DMS153 (cell line): ENCODE measurements at regions not wholly inside any gene's neighbourhood (a gene's known extent, or its start where the extent isn't known, plus 50 kb on each side); places are given as distances from the start of the nearest gene placed in this dataset.
A peak's percentile ranks its signal among the peaks of the same experiment; 100 is the strongest.

Source experiments
- DNase-seq: peaks from one replicate; lab custom pipeline; 2025; lab: John Stamatoyannopoulos, UW

DNA sequence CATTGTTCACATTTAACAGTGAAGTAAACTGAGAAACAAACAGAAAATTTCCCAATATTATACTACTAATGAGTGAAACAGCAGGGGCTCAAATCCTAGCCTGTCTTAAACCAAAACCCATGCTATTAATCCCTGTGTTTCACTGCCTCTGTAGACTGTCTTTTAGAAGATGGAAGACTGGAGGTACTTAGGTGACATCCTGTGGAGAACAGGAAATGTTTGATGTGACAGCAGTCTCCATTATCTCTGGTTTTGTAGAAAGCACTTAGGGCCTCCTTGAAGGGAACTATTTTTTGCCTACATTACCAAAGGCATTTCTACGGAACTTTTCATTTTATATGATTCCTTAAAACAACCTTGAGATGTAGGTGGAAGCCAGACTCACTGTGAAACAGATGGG is 288.1 kb upstream of the SORL1-AS1 start:
- DNase-seq = no peak

DNA sequence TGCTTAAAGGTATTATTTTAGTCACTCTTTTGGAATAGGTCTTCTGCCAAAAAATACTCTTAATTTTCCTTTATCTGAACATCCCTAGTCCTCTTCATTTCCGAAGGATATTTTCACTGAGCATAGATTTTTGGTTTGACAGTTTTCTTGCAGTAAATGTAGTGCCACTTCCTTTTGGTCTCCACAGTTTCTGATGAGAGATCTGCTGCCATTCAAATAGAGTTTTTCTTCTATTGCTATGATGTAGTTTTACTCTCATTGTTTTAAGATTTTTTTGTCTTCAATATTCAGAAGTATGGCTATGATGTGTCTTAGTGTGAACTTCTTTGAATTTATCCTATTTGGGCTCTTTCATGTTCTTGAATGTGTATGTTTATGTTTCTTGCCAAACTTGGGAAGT is 281.1 kb upstream of the SORL1-AS1 start:
- no peak for DNase-seq

- no peak for DNase-seq
Observed at GRCh38 chr11:121727942-121728341, 275.2 kb upstream of the SORL1-AS1 start.

DNA sequence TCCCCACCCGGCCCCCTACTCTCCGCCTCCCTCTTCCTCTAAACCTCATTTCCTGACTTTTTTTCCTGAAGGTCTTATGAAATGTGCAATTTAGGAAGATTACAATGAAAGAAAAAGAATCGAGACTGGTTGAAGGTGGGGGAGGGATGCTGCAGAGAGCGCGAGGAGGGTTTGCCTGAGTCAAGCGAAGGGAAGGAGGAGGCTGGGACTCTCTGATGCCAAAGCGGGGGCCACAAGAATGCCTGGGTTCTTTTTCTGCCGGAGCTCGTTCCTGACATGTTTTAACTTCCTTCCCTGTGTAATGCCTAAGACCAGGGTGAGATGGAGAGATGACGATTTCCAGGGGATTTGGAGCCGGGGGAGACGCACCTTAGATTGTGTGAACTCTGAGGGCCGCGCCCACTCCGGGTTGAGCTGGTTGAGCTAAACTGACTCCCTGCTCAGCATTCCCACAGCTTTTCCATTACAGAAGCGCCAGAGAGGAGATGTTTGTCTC is 270.5 kb upstream of the SORL1-AS1 start:
- no peak for DNase-seq

GRCh38 chr11:121722431-121723245 is 269.9 kb upstream of the SORL1-AS1 start:
- DNase-seq = peak; percentile 80

- no peak for DNase-seq
Observed at GRCh38 chr11:121721961-121722360, 269.2 kb upstream of the SORL1-AS1 start.

GRCh38 chr11:121721448-121721847 is 268.7 kb upstream of the SORL1-AS1 start:
- no peak for DNase-seq

DNA sequence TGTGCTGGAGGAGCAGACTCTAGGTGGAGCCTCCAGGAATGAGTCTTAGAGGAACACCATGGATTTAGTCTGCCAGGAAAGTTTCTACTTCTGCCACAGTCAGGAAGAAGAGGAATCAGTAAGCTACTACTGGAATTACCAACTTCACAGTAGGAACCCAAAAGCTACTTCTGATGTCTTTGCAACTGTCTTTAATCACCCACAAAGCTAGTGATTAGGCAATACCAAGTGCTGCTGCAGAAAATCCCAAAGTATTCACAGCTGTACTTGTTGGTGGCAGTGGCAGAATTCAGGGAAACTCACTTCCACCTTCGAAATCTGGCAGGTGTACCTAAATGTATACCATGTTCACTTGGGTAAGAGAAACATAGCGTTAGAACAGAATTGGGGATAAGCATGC is 264.5 kb upstream of the SORL1-AS1 start:
- no peak for DNase-seq

DNA sequence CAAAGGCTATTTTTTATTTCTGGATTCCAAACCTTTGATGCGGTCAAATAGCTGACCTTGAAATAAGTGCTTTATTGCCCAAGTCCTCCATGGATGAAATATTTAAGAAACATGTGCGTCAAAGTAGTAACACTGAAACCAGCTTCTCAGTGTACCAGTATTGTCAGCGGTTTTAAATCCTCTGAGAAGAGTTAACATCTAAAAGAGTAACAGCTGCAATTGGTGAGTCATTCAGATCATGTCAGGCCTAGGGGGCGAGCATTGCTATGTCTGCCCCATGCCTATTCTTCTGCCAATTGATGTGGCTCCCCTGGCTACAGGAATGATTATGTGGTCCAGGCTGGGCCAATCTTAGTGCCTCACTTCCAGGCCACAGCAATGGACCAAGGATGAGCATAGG is 263.3 kb upstream of the SORL1-AS1 start:
- DNase-seq = no peak

GRCh38 chr11:121715405-121715804 is 262.6 kb upstream of the SORL1-AS1 start:
- DNase-seq = no peak

DNA sequence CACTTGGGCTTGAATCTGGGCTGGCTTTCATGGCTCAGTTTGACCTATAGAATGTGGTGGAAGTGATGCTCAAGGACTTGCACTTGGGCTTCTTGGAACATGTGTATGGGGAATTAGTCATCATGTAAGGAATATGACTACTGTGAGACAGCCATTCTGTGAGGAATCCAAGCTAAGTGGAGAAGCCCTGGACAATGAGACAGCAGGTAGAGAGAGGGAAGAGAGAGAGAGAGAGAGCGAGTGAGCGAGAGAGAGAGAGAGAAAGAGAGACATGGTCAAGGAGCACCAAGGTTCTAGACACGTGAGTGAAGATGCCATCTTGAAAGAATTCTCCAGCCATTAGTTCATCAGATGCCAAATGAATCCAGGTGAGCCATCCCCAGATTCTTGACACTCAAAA is 261.6 kb upstream of the SORL1-AS1 start:
- no peak for DNase-seq

- no peak for DNase-seq
Observed at GRCh38 chr11:121711939-121712338, 259.2 kb upstream of the SORL1-AS1 start.

DNA sequence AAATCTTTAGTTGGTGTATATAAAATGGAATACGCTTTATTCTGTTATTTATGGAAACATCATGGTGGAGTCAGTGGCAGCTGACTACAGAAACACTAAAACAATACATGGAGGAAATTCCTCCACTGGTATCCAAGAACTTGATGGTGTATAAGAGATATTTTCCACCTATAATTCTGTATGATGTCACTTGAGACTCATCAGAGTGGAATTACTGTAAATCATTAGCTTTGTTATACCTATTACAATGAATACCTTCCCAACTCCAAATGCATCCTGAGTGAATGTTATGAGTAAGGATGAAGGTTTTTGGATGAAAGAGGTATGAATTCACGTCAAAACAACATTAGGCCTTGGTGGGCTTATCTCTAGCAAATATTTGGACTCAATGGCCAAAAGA is 258.5 kb upstream of the SORL1-AS1 start:
- no peak for DNase-seq

GRCh38 chr11:121706884-121707420 is 254.2 kb upstream of the SORL1-AS1 start:
- DNase-seq = no peak

DNA sequence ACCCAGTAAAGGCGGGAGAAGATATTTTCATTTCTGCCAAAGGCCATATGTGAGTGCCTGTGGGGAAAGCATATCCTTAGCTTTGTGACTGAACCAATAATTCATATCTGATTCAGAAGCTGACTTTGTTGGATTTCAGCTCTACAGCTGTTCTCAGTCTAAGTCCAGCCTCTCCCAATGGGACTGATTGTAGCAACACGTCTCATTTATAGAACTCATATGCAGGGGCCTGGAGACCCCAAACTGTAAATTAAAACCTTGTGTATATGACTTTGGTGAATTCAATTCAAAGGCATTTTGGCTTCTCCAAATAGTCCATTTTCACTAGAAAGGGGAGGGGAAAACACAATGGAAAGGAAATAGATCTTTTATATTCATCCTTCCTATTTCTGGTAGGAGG is 250.4 kb upstream of the SORL1-AS1 start:
- DNase-seq = no peak

- DNase-seq = no peak
Observed at GRCh38 chr11:121700968-121701367, 248.2 kb upstream of the SORL1-AS1 start.

- no peak for DNase-seq
Observed at GRCh38 chr11:121699801-121700200, 247.0 kb upstream of the SORL1-AS1 start.

DNA sequence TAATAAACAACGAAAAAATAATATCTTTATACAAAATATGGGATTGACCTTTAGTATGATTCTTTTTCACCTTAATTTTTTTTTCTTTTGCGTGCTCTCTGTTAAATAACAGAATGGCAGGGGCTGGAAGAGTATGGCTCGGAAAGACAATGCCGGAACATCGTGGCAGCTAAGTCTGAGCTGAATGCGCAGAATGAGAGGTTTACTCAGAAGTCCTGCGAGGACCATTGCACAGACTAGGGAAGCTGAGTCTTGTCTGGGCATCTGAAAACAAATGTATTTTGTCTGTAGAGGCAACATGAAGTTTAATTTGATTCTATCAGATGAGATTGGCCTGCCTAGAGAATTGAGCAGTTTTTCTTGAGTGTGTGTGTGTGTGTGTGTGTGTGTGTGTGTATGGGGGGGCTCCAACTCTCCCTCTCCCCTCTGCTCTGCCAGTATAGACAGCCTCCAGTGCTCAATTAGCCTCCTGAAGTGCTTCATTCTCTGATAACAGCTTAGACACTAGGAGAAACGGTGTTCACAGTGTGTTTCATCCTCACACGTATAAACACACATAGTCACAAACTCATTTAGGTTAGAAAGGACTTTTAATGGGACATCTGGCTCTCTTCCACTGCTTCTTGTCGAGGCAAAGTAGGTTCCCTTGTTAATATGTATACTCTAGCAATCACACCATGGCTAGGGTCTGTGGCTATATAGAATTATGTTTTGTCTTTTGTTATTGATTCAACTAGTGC is 244.3 kb upstream of the SORL1-AS1 start:
- DNase-seq = no peak

DNA sequence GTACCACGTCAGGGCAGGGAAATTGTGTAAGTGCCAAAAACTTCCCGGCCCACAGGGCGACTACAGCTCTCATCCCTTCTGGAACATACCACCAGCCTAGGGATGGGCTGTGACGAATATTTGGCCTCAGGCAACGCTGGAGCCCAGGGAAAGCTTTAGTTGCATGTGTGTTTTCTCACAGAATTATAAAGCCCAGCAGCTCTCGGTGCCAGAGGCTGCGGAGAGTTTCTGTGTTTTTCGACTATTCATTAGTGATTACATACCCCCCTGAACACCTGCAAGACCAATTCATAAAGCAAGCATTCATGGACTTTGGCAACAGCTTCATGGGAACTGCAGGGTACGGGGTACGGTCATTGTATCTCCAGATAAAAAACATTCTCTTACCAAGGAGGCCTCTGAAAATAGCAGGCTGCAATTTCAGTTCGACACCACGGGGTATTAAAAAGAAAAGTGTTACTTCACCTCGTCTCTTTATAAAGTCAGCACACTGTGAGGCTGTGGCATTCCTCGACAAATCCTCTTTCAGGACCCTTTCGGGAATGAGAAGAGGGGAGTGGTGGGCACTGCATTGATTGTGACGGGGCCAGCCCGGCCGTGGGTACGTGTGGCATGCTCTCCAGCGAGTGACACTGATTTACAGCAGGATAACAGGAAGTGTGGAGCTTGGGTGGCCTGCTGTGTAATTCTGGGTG is 243.6 kb upstream of the SORL1-AS1 start:
- peak; percentile 4 for DNase-seq

DNA sequence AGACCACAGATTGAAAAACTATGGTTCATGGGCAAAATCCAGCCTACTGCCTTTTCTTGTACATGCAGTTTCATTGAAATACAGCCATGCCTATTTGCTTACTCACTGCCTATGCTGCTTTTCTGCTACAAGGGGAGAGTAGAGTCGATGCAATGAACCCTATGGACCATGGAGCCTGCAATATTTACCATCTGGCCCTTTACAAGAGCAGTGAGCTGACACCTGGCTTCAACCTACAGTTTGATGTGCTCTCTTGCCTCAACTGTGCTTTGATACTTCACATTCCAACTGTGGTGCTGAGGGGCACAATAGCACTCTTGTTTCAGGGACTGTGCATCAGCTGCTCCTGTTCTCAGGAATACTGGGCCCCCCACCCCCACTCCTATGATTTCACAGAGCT is 239.5 kb upstream of the SORL1-AS1 start:
- DNase-seq = no peak

DNA sequence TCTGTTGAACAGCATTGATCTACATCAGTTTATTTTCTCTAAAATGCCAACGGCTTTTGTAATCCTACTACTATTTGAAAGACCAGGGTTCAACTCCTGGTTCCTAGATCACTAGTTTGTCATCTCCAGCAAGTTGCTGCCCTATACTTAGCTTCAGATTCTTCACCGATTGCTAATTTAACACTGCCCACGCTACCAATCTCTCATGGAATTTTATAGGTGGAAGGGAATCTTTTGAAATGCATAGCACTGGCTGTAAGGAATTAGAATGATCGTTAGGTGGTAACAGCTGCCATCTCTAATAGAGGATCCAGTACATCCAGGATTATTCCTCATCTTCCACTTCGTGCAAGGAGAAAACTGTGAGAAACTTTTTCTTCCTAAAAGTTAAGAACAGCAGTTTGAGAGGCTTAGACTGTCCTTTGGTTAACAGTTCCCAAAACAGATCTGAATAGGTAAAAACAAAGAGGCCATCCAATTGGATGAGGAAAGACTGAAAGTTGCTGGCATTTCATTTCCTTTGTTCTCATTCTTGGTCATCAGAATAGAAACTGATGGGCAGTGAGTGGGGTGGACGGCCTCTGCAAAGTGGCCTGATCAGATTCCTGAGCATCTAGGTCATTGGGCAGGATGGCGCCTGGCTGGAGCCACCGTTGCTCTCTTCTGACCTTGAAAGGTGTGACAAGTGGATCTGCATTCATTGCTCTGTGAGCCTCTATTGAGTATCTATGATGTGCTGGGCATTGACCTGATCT is 236.3 kb upstream of the SORL1-AS1 start:
- no peak for DNase-seq

DNA sequence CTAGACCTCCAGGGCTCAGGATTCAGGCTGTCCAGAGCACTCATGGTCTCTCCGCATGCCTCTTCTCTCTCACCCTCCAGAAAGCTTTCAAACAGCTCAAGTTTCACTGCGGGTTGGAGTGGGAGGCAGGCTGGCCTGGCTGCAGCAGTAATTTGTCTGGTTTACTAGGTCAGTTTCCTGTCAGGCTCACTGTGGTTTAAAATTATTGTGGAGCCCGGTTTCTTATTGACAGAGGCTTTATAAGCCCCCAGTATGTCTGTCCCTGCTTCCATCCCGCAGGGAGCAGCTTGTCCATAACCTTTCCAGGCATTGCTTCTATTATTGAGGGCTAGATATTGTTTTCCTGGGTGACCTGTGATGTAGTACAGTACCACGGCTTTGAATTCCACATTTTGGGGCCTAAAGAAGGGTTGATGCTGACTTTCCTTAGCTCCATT is 235.3 kb upstream of the SORL1-AS1 start:
- DNase-seq = peak; percentile 33
